NT2/D1 (cell line): ENCODE measurements at regions not wholly inside any gene's neighbourhood (a gene's known extent, or its start where the extent isn't known, plus 50 kb on each side); places are given as distances from the start of the nearest gene placed in this dataset.

Experiments used
- SUZ12 ChIP-seq: IDR thresholded peaks from 2 replicates; pipeline ENCODE4 v1.6.1; 2011; ENCODE audit not compliant: insufficient read length, insufficient read depth; ENCODE audit errors: extremely low read depth
- YY1 ChIP-seq: IDR thresholded peaks from 2 replicates; pipeline ENCODE4 v1.6.1; 2011; ENCODE audit not compliant: insufficient read length, insufficient read depth
- ZNF274 ChIP-seq: IDR thresholded peaks from 2 replicates; pipeline ENCODE4 v1.6.1; 2011; ENCODE audit warnings: mild to moderate bottlenecking, low read depth, low read length

GRCh38 chr5:104793031-104793754 is 1230.6 kb upstream of the NUDT12 start:
- TF ChIP-seq SUZ12: no peak
- no peak for TF ChIP-seq ZNF274
- no peak for TF ChIP-seq YY1
